SK-N-SH (cell line): ENCODE measurements at regions not wholly inside any gene's neighbourhood (a gene's known extent, or its start where the extent isn't known, plus 50 kb on each side); places are given as distances from the start of the nearest gene placed in this dataset.

Source experiments
- CTCF ChIA-PET: fragments of 300-600, 350-600 bp; formaldehyde crosslinking; extraction: SDS; loops from one replicate; lab custom pipeline; 2021; lab: Yijun Ruan, JAX
- POLR2A ChIA-PET: fragments of 350-600 bp; sonication (Branson Sonifier 250); formaldehyde crosslinking; extraction: SDS; loops from one replicate; lab custom pipeline; 2020; ENCODE audit warnings: antibody characterized with exemption, inconsistent platforms; lab: Yijun Ruan, JAX
- DNase-seq: peaks from one replicate; pipeline ENCODE4 v3.0.0; 2012
- H2AFZ ChIP-seq: fragments of 200-600 bp; sonication (generic); 2 replicates; pipeline ENCODE4 v1.8.1; 2016; ENCODE audit warnings: antibody characterized with exemption, mild to moderate bottlenecking, low read depth
- H3F3A ChIP-seq: fragments of 200-600 bp; sonication (generic); replicated peaks from 2 replicates; pipeline ENCODE3; 2016; ENCODE audit warnings: antibody characterized with exemption, mild to moderate bottlenecking; ENCODE audit not compliant: insufficient read depth
- H3K27ac ChIP-seq, 2 experiments: fragments of 200-500 bp in 1 of 2; fragments of 200-600 bp in 1 of 2; sonication (Bioruptor generic) in 1 of 2; sonication (generic), shearing (Covaris generic) in 1 of 2; 2 replicates each; pipeline versions ENCODE4 v1.5.1 to v1.6.1; 2014 to 2016; ENCODE audit warnings: low read depth in 2 of 2, inconsistent platforms in 1 of 2, low read length in 1 of 2, mild to moderate bottlenecking in 1 of 2, mixed read lengths in 1 of 2
- H3K27me3 ChIP-seq: fragments of 200-600 bp; sonication (generic), shearing (Covaris generic); 2 replicates; pipeline ENCODE4 v1.6.1; 2016; ENCODE audit warnings: mixed run types; ENCODE audit not compliant: insufficient read depth
- H3K36me3 ChIP-seq, 2 experiments: fragments of 200-500 bp in 1 of 2; fragments of 200-600 bp in 1 of 2; sonication (Bioruptor generic) in 1 of 2; sonication (generic) in 1 of 2; replicated peaks in 1 of 2; 2 replicates each; pipeline versions ENCODE3 to v1.5.1; 2014 to 2016; ENCODE audit warnings: low read length in 1 of 2, mild to moderate bottlenecking in 1 of 2; ENCODE audit not compliant: insufficient read depth in 2 of 2, control insufficient read depth in 1 of 2
- H3K4me1 ChIP-seq, 2 experiments: fragments of 200-500 bp in 1 of 2; fragments of 200-600 bp in 1 of 2; sonication (Bioruptor generic) in 1 of 2; sonication (generic), shearing (Covaris generic) in 1 of 2; 2 replicates each; pipeline versions ENCODE4 v1.5.1 to v1.6.1; 2014 to 2016; ENCODE audit warnings: low read depth in 1 of 2, low read length in 1 of 2, mixed run types in 1 of 2; ENCODE audit not compliant: insufficient read depth in 2 of 2, control insufficient read depth in 1 of 2
- H3K4me2 ChIP-seq: fragments of 200-600 bp; sonication (generic), shearing (Covaris generic); 2 replicates; pipeline ENCODE4 v1.6.1; 2017; ENCODE audit warnings: mixed run types
- H3K4me3 ChIP-seq, 2 experiments: fragments of 200-500 bp in 1 of 2; fragments of 200-600 bp in 1 of 2; sonication (Bioruptor generic) in 1 of 2; sonication (generic), shearing (Covaris generic) in 1 of 2; 2 replicates each; pipeline versions ENCODE4 v1.5.1 to v1.8.1; 2014 to 2016; ENCODE audit warnings: low read depth in 2 of 2, inconsistent platforms in 1 of 2, low read length in 1 of 2, mild to moderate bottlenecking in 1 of 2, mixed read lengths in 1 of 2, moderate library complexity in 1 of 2
- H3K79me2 ChIP-seq: fragments of 200-600 bp; sonication (generic); 2 replicates; pipeline ENCODE4 v1.8.1; 2017; ENCODE audit warnings: mild to moderate bottlenecking; ENCODE audit not compliant: insufficient read depth
- H3K9ac ChIP-seq: fragments of 200-600 bp; sonication (generic); 2 replicates; pipeline ENCODE4 v1.6.1; 2017; ENCODE audit warnings: mixed run types
- H3K9me2 ChIP-seq: fragments of 200-600 bp; sonication (generic); 2 replicates; pipeline ENCODE4 v1.6.1; 2017; ENCODE audit warnings: mixed run types
- H3K9me3 ChIP-seq: fragments of 200-600 bp; sonication (generic); 2 replicates; pipeline ENCODE4 v1.6.1; 2017; ENCODE audit warnings: mixed run types, mild to moderate bottlenecking, moderate library complexity
- H4K20me1 ChIP-seq: fragments of 200-600 bp; sonication (generic); 2 replicates; pipeline ENCODE4 v1.6.1; 2017; ENCODE audit warnings: mild to moderate bottlenecking, mixed run types; ENCODE audit not compliant: insufficient read depth
- CHD2 ChIP-seq: fragments of 150-350 bp; IDR thresholded peaks from 2 replicates; pipeline ENCODE4 v1.6.1; 2018; ENCODE audit warnings: low read length; ENCODE audit not compliant: partially characterized antibody
- CTCF ChIP-seq: fragments of 200-600 bp; sonication (generic); IDR thresholded peaks from 2 replicates; pipeline ENCODE4 v1.6.1; 2017; ENCODE audit warnings: antibody characterized with exemption, mild to moderate bottlenecking, moderate library complexity
- ELF1 ChIP-seq: IDR thresholded peaks from 2 replicates; pipeline ENCODE4 v1.4.0; 2012
- FOXM1 ChIP-seq: IDR thresholded peaks from 2 replicates; pipeline ENCODE4 v1.4.0; 2012; ENCODE audit warnings: low read depth, mild to moderate bottlenecking
- GABPA ChIP-seq: IDR thresholded peaks from 2 replicates; pipeline ENCODE4 v1.4.0; 2012; ENCODE audit warnings: low read depth, mild to moderate bottlenecking
- MAX ChIP-seq: IDR thresholded peaks from 2 replicates; pipeline ENCODE4 v1.4.0; 2012; ENCODE audit warnings: low read depth
- POLR2AphosphoS5 ChIP-seq: IDR thresholded peaks from 2 replicates; pipeline ENCODE4 v1.6.1; 2012; ENCODE audit warnings: low read depth, low read length
- RFX5 ChIP-seq: IDR thresholded peaks from 2 replicates; pipeline ENCODE4 v1.6.1; 2012; ENCODE audit warnings: mild to moderate bottlenecking, improper control_type of control experiment, low read length
- RXRA ChIP-seq: IDR thresholded peaks from 2 replicates; pipeline ENCODE4 v1.4.0; 2012; ENCODE audit warnings: low read depth, mild to moderate bottlenecking, borderline replicate concordance
- TEAD4 ChIP-seq: IDR thresholded peaks from 2 replicates; pipeline ENCODE4 v1.4.0; 2012; ENCODE audit warnings: mild to moderate bottlenecking, borderline replicate concordance; ENCODE audit not compliant: insufficient read depth
- USF1 ChIP-seq: IDR thresholded peaks from 2 replicates; pipeline ENCODE4 v1.4.0; 2012; ENCODE audit warnings: low read depth, borderline replicate concordance
- YY1 ChIP-seq: IDR thresholded peaks from 2 replicates; pipeline ENCODE4 v1.4.0; 2012; ENCODE audit warnings: low read depth, mild to moderate bottlenecking
- WGBS: methylation state at CpG from one replicate; pipeline ENCODE4 v1.1.6; 2017; ENCODE audit warnings: low lambda C conversion rate; 5-methylcytosine and 5-hydroxymethylcytosine counted together

- Histone ChIP-seq H3F3A (no peaks in the 10 kb centered on the region), H3K4me1 (no peaks in the 10 kb centered on the region), H3K79me2 (no peaks in the 10 kb centered on the region), H3K27me3 (no peaks in the 10 kb centered on the region), H3K9me3 (no peaks in the 10 kb centered on the region), H3K4me2 (no peak overlapping the region), H4K20me1 (no peaks in the 10 kb centered on the region), H2AFZ (no peak overlapping the region), H3K9me2 (no peaks in the 10 kb centered on the region), H3K27ac (no peak overlapping the region), H3K36me3 (no peaks in the 10 kb centered on the region), H3K4me3 (no peak overlapping the region), H3K9ac (no peak overlapping the region)
- no peak for DNase-seq
- no peak for TF ChIP-seq TEAD4
- TF ChIP-seq RFX5 = no peak
- no peak for TF ChIP-seq GABPA
- no peak for TF ChIP-seq USF1
- no peak for TF ChIP-seq CHD2
- TF ChIP-seq FOXM1 = no peak
- ChIA-PET POLR2A (no interaction called here), CTCF (no interaction called here)
- 35% methylated on average over 6 of the region's 6 CpGs for WGBS
Measured at GRCh38 chr16:26342621-26343020, 650.9 kb downstream of the HS3ST4 start.

GRCh38 chr16:26344240-26344776, 652.5 kb downstream of the HS3ST4 start:
- H3K4me3 ChIP-seq = no peak overlapping the region
- 8% methylated on average over 3 of the region's 4 CpGs for WGBS
- CTCF ChIA-PET = no interaction called here
- no peaks in the 10 kb centered on the region for H3K9me3 ChIP-seq
- H3K9me2 ChIP-seq = no peaks in the 10 kb centered on the region
- no peak overlapping the region for H2AFZ ChIP-seq
- H4K20me1 ChIP-seq = no peaks in the 10 kb centered on the region
- no peaks in the 10 kb centered on the region for H3K4me1 ChIP-seq
- POLR2A ChIA-PET = no interaction called here
- H3K79me2 ChIP-seq = no peaks in the 10 kb centered on the region
- H3K27ac ChIP-seq = no peak overlapping the region
- no peak overlapping the region for H3K4me2 ChIP-seq
- H3K36me3 ChIP-seq = no peaks in the 10 kb centered on the region
- H3K9ac ChIP-seq = no peak overlapping the region
- no peaks in the 10 kb centered on the region for H3K27me3 ChIP-seq
- TF ChIP-seq YY1 (no peak), POLR2AphosphoS5 (no peak), RXRA (no peak), GABPA (no peak), ELF1 (no peak), CTCF (no peak), MAX (no peak)
- TF ChIP-seq, all 33 proteins: peak for 0
- no peaks in the 10 kb centered on the region for H3F3A ChIP-seq
- DNase-seq = no peak
